ENCODE measurements at regions not wholly inside any gene's neighbourhood (a gene's known extent, or its start where the extent isn't known, plus 50 kb on each side); places are given as distances from the start of the nearest gene placed in this dataset.

- DNase-seq = peak in 1 of 58 donors; percentile 1
Observed at GRCh38 chr12:125744201-125744600, 679.0 kb downstream of the AACS start.

- no peak for DNase-seq
Observed at GRCh38 chr12:125755512-125755911, 690.3 kb downstream of the AACS start.

GRCh38 chr12:125766091-125766490 is 700.9 kb downstream of the AACS start:
- DNase-seq = no peak

GRCh38 chr12:125772403-125772802 is 707.2 kb downstream of the AACS start:
- no peak for DNase-seq

- DNase-seq = peak in 5 of 58 donors; percentile 0 to 10 (median 2)
Observed at GRCh38 chr12:125773033-125773640, 707.9 kb downstream of the AACS start.

- no peak for DNase-seq
Observed at GRCh38 chr12:125775507-125775906, 710.3 kb downstream of the AACS start.

GRCh38 chr12:125776212-125776611 is 711.0 kb downstream of the AACS start:
- no peak for DNase-seq

GRCh38 chr12:125786143-125786542 is 720.9 kb downstream of the AACS start:
- no peak for DNase-seq

- DNase-seq = peak in 1 of 58 donors; percentile 7
Observed at GRCh38 chr12:125794401-125794800, 729.2 kb downstream of the AACS start.

- DNase-seq = no peak
Observed at GRCh38 chr12:125797421-125798175, 732.4 kb downstream of the AACS start.

- DNase-seq = no peak
Observed at GRCh38 chr12:125804660-125805059, 739.4 kb downstream of the AACS start.

- DNase-seq = no peak
Observed at GRCh38 chr12:125824276-125824675, 759.0 kb downstream of the AACS start.

GRCh38 chr12:125835852-125836251 is 770.6 kb downstream of the AACS start:
- no peak for DNase-seq

- no peak for DNase-seq
Observed at GRCh38 chr12:125836647-125837046, 771.4 kb downstream of the AACS start.

- no peak for DNase-seq
Observed at GRCh38 chr12:125841332-125841731, 776.1 kb downstream of the AACS start.

GRCh38 chr12:125852116-125852515 is 786.9 kb downstream of the AACS start:
- no peak for DNase-seq

GRCh38 chr12:125852679-125853078 is 787.4 kb downstream of the AACS start:
- no peak for DNase-seq

GRCh38 chr12:125853670-125854069 is 788.4 kb downstream of the AACS start:
- DNase-seq = peak in 1 of 58 donors; percentile 37

- DNase-seq = no peak
Observed at GRCh38 chr12:125856366-125856765, 791.1 kb downstream of the AACS start.

- DNase-seq = no peak
Observed at GRCh38 chr12:125856896-125857295, 791.7 kb downstream of the AACS start.

- DNase-seq = no peak
Observed at GRCh38 chr12:125860672-125861288, 795.5 kb downstream of the AACS start.
